Gastrocnemius medialis (tissue), 4 donors: ENCODE measurements at regions not wholly inside any gene's neighbourhood (a gene's known extent, or its start where the extent isn't known, plus 50 kb on each side); places are given as distances from the start of the nearest gene placed in this dataset.

Experiments used
- POLR2A ChIP-seq, 2 donors: fragments of 450-650 bp; IDR thresholded peaks; one replicate each; pipeline ENCODE4 v1.6.1; 2017; ENCODE audit warnings: antibody characterized with exemption in 2 of 2, mild to moderate bottlenecking in 2 of 2, moderate library complexity in 2 of 2
- TF ChIP-seq, protein P1 (sequence below), 5 experiments: fragments of 450-650 bp in 3 of 5; fragments of 200-600 bp in 2 of 5; sonication (generic) in 2 of 5; IDR thresholded peaks in 4 of 5; conservative IDR thresholded peaks in 1 of 5; 1 replicate in 4 of 5; 2 replicates in 1 of 5; pipeline ENCODE4 v1.5.1; 2016 to 2019; ENCODE audit warnings: antibody characterized with exemption in 5 of 5, mild to moderate bottlenecking in 3 of 5, moderate library complexity in 3 of 5

- TF ChIP-seq, protein P1, sequence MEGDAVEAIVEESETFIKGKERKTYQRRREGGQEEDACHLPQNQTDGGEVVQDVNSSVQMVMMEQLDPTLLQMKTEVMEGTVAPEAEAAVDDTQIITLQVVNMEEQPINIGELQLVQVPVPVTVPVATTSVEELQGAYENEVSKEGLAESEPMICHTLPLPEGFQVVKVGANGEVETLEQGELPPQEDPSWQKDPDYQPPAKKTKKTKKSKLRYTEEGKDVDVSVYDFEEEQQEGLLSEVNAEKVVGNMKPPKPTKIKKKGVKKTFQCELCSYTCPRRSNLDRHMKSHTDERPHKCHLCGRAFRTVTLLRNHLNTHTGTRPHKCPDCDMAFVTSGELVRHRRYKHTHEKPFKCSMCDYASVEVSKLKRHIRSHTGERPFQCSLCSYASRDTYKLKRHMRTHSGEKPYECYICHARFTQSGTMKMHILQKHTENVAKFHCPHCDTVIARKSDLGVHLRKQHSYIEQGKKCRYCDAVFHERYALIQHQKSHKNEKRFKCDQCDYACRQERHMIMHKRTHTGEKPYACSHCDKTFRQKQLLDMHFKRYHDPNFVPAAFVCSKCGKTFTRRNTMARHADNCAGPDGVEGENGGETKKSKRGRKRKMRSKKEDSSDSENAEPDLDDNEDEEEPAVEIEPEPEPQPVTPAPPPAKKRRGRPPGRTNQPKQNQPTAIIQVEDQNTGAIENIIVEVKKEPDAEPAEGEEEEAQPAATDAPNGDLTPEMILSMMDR (IDR thresholded peaks at IDR 0.05 in 4 of 5, conservative IDR thresholded peaks at IDR 0.05 in 1 of 5) = no peak
- TF ChIP-seq POLR2A (IDR thresholded peaks at IDR 0.05) = no peak
Measured at GRCh38 chr7:106420210-106420609, 135.4 kb upstream of the NAMPT start.
